ENCODE measurements at regions not wholly inside any gene's neighbourhood (a gene's known extent, or its start where the extent isn't known, plus 50 kb on each side); places are given as distances from the start of the nearest gene placed in this dataset.
"Not testable (repeated sequence)": the region's sequence is repeated elsewhere in the genome, so short reads cannot be mapped to it uniquely, and the experiment has no call there.

DNA sequence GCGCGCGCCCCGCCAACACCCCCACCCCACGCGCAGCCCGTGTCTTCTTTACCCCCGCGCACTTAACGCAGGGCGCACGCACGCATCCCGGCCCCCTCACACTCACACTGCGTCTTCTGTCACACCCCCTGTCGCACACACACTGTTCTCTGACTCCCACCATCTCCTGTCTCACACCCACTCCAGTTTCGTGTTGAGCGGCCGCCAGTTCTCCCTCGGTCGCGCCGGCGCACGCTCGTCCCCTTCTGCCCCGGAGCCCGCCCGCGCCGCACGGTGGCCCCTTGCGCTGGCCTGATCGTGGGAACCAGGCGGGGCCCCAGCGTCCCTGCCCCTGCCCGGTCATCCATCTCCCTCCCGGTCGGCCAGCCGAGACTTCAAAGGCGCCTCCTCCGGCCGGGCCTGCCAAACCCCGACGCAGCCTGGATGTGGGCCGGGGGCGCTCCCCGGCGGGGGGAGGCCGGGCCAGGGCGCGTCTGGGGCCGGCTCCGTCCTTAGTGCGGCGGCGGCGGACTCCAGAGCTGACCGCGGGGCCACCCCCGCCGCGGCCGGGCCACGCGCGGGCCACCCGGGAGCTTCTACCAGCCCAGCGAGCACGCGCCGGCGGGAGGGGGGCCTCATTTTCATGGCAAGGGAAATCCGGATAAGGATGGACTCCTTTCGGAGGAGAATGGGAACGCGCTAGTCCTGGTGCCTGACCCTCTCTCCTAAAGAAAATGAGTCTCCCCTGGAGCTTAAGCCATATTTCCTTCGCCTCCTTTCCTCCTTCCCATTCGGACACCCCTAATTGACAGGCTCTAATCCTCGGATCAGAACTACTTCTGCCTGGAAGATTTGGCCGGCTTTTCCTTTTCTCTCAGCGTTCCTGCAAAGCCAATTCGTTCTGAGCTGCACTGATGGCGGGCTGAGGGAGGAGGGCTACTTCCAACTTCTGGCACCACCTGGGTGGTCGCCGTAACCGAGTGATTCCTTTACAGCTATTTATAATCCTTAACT, 82.0 kb upstream of the HMGA2 start:
- peak overlapping the region; percentile 77 for H3K4me3 ChIP-seq (ENCODE audit: low read depth, low read length)

DNA sequence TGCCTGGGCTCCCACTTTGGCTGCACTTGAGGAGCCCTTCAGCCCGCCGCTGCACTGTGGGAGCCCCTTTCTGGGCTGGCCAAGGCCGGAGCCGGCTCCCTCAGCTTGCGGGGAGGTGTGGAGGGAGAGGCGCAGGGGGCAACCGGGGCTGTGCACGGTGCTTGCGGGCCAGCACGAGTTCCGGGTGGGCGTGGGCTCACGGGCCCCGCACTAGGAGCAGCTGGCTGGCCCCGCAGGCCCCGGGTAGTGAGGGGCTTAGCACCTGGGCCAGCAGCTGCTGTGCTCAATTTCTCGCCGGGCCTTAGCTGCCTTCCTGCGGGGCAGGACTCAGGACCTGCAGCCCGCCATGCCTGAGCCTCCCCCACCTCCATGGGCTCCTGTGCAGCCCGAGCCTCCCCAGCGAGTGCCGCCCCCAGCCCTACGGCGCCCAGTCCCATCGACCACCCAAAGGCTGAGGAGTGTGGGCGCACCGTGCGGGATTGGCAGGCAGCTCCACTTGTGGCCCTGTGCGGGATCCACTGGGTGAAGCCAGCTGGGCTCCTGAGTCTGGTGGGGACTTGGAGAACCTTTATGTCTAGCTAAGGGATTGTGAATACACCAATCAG, 79.9 kb upstream of the HMGA2 start:
- DNase-seq (ENCODE audit: low read depth); H3K4me3 ChIP-seq (ENCODE audit: low read depth, low read length): not testable (repeated sequence)

More for the DNA sequence above, 82.0 kb upstream of the HMGA2 start:
- DNase-seq (ENCODE audit: low read depth), result peak; percentile 28

DNA sequence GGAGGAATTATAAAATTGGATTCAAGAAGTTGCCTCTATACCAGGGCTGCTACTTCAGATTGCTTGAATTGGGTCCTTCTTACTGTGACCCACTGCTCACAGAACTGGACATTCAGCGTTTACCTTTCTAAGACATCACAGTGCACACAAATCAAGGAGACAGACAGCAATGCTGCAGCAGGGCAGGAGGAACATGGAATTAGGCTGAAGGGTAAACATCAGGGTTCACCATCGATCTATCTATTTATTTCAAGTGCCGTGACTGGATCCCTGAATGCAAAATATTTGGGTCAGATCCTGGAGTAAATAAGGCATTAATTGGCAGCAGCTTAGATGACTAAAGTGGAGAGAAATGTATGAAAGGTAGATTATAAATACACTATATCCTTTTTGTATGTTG, 76.9 kb upstream of the HMGA2 start:
- no peak for DNase-seq (ENCODE audit: low read depth)
- no peak overlapping the region for H3K4me3 ChIP-seq (ENCODE audit: low read depth, low read length)

DNA sequence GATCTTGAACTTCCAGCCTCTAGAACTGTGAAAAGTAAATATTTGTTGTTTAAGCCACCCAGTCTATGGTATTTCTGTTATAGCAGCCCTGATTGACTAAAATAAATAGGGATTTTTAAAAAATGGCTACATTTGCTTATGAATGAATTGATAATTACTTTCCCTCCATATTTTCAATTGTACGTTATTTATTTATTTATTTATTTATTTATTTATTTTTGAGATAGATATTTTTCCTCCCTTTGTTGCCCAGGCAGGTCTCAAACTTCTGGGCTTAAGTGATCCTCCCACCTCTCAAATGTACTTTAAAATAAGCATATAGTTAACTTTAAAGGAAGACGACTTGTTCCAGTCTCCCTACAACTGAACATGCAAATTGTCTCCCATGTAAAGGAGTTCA, 76.0 kb upstream of the HMGA2 start:
- no peak overlapping the region for H3K4me3 ChIP-seq (ENCODE audit: low read depth, low read length)
- no peak for DNase-seq (ENCODE audit: low read depth)

DNA sequence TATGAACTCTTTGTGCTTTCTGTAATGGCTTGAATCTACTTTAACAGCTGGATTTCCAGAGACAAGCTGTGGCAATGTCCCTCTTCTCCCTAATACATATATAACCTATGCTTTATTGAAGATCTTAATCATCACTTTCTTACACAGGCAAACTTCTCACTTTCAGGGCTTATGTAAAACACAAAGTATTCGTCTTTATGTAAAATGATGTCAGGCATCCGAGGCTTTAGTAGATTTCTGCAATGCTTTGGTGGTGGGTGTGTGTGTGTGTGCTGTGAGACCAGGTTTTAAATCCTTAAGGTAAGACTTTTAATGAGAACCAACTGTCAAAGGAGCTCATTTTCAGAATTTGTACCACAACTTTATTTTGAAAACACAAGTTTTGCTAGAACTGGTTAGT, 70.0 kb upstream of the HMGA2 start:
- H3K4me3 ChIP-seq (ENCODE audit: low read depth, low read length), result no peak overlapping the region
- no peak for DNase-seq (ENCODE audit: low read depth)

DNA sequence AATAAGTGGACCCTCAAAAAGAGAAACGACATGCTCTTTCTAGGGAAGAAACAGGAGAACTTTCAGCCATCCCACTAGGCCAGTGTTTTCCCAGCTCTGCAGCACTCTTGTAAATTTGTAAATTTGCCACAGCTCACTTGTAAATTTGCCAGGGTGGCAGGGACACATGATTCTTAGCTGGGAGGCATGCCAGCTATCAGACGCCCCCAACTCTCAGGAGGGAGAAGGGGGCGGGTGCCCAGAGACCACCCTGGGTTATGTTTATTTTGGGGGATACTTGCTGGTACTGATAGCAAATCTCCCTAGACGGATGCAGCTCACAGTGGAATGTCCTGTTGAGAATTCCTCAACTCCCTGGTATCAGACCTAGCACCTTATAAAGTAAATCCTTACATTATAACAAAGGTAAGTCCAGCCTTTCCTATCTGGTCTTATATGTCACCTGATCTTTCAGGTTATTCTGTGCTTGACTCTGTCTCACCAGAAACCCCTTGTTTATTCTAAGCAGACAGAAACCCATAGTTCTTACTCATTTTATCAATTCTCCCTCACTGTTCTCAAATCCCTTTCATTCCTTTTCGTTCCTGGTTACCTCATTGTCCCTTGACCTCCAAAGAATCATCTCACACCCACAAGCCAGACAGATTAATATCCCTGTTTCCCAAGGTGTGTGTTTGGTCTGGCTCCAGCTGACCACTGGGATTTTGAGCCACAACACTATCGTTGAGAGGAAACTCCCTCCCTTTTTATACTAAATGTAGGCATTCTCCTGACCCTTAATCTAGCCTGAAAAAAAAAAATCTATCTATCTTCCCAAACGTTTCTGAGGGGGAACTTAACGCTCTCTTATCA, 69.3 kb upstream of the HMGA2 start:
- H3K4me3 ChIP-seq (ENCODE audit: low read depth, low read length), result no peak overlapping the region
- no peak for DNase-seq (ENCODE audit: low read depth)

DNA sequence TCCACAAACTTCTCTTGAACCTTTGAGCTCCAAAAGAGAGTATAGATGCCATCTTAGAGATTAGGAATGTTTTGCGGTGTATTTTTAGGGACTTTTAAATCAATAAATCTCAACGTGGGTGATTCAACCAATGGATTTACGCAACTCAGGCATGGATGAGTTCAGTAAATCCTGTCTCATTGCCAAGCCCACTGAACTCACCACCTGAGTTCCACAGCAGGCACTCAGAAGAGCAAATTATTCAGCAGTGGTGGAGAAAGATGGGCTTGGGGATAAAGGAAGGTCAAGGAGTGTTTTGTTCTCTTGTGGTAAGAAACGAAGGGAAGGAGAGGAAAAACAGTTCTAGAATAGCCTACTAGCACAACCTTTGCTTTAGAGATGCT, 68.7 kb upstream of the HMGA2 start:
- peak; percentile 37 for DNase-seq (ENCODE audit: low read depth)
- H3K4me3 ChIP-seq (ENCODE audit: low read depth, low read length), result no peak overlapping the region

DNA sequence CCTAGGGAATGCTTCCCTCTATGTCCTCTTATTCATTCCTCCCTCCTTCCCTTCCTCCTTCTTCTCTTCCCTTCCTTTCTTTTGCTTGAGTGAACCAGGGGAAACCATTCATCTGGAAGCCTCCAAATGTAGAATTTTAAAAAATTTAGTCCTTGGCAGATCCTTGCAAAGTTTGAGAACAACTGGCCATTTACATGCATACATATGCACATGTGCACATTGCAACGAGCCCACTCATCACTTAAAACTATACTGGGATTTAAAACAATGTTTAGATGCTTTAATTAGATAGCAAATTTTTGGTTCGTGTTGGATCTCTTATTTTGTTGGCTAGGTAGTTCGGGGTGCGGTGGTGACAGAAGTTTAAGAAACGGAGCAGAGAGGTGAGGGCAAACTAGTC, 68.0 kb upstream of the HMGA2 start:
- H3K4me3 ChIP-seq (ENCODE audit: low read depth, low read length), result no peak overlapping the region
- DNase-seq (ENCODE audit: low read depth), result no peak

DNA sequence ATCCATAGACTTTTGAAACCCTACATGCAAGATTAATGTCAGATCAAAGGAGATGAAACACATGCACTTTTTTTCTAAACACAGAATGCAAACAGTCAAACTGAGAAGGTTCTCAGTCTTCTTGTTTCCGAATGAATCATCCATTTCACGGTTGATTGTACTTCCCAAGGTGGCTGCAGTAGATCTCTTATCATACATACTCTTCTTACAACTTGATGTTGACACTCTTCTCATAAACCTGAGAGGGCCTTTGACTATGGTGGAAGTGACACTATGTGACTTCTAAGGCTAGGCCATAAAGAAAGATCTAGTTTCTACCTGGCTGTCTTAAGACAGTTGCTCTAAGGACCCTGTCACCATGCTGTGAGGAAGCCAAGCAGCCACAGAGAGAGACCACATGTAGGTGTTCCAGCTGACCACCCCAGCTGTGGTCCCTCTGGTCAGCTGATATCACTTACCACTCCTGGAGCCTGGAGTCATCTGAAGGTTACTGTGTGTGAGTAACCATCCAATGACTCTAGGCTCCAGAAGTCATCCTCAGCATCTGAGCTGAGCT, 67.2 kb upstream of the HMGA2 start:
- no peak for DNase-seq (ENCODE audit: low read depth)
- no peak overlapping the region for H3K4me3 ChIP-seq (ENCODE audit: low read depth, low read length)

DNA sequence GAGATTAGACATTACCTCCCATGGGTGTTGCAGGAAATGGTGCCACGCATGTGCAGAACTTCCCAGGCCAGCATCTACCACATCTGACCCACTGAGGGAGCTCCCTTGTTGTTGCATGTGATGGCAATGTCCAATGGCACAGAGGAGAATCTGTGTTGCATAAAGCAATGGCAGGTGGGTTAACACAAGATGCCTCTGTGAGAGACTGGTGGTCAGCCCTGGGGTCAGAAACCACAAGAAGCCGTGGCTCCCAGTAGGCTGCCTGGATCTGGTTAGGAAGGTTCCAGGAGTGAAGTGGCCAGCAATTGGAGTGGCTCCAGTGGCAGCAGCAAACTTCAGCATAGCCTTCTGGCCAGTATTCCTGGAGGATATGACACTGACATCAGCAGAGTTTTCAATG, 65.9 kb upstream of the HMGA2 start:
- DNase-seq (ENCODE audit: low read depth), result no peak
- H3K4me3 ChIP-seq (ENCODE audit: low read depth, low read length), result no peak overlapping the region

DNA sequence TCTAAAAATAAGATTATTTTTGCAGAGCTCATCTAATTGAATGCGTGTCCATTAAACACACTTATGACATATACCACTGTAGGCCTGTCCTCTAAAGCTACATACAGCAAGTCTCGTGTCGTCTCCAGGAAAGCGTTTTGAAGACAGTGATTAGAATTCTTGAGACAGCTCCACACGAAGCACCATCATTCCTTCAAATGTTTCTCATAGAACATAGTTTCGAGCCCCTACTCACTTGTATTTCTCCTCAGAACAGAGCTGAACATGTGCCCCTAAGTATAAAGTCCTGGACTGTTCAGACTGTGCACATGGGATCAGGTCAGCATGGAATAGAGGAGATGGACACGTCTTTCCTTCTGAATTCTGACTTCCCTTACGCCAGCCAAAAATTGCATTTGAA, 64.5 kb upstream of the HMGA2 start:
- no peak for DNase-seq (ENCODE audit: low read depth)
- no peak overlapping the region for H3K4me3 ChIP-seq (ENCODE audit: low read depth, low read length)

DNA sequence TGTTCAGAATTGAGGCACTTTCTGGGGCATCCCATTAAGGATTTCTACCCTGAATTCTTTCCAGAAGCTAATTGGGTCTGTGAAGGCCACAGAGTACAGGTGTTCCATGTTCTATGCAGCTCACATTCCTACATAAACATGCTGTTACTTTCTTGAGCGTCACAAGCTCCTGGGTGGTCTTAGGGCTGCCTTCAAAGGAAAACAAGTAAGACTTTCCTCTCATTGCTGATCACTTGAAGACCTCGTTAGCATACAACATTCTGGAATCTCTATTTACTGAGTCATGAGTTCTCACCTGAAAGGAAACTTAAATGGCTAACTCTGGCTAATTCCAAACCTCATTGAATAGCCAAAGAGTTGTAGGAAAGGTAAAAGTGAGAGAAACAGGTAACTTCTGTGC, 63.0 kb upstream of the HMGA2 start:
- no peak for DNase-seq (ENCODE audit: low read depth)

DNA sequence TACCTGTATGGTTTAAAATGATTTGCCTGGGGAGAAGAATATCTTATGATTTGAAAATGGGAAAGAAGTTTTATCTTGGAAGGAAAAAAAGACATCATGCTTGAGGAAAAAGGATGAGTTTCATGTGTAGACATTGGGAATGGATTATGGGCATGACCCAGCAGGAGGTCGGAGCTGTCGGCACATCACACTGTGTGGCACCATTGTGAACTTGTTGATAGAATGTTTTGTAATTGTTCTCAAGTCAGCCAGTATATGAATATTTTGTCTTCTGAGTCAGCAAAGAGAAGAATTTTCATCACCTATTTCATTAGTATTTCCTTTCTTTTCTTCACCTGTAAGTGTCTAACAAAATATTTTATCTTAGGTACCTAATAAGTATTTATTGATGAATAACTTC, 60.0 kb upstream of the HMGA2 start:
- H3K4me3 ChIP-seq (ENCODE audit: low read depth, low read length), result no peak overlapping the region
- no peak for DNase-seq (ENCODE audit: low read depth)

More for the DNA sequence above, 63.0 kb upstream of the HMGA2 start:
- no peak overlapping the region for H3K4me3 ChIP-seq (ENCODE audit: low read depth, low read length)

DNA sequence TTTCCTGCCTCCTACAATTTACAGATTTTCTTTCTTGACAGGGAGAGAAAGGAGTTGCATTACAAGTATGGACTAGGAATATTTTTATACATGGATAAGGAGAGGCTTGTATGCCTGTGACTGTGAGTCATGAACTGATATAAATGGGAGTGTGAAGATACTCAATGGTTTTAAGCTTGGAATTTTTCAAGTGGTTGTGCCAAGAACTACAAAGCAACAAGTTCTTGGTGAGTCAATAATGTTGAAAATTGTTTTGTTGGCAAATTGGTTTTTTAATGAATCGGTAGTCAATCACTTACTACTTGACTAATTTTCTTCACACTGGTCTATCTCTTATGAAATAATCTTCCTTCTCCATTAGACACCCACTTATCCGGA, 58.9 kb upstream of the HMGA2 start:
- no peak overlapping the region for H3K4me3 ChIP-seq (ENCODE audit: low read depth, low read length)
- peak; percentile 36 for DNase-seq (ENCODE audit: low read depth)

DNA sequence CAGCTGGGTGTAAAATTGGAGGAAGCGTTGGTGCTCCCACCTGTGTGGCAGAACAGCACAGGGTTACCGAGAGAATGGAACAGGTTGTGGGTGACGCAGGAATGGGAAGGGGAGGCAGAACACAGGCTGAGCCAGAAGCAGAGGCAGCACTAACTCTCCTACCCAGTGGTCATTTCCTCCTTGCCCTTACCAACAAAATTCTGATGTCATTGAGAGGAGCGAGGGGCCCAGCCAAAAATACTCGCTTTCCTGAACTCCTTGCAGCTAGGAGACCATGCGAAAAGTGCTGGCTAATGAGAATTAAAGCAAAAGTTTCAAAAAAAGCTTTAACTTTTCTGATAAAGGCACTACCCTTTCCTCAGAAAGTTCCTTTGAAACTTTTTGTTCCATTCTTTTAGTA, 54.4 kb upstream of the HMGA2 start:
- DNase-seq (ENCODE audit: low read depth), result no peak
- H3K4me3 ChIP-seq (ENCODE audit: low read depth, low read length), result no peak overlapping the region

Data from skeletal muscle cell (primary cell).